Aorta (tissue), 5 donors: ENCODE measurements at regions not wholly inside any gene's neighbourhood (a gene's known extent, or its start where the extent isn't known, plus 50 kb on each side); places are given as distances from the start of the nearest gene placed in this dataset.

Source experiments
- ATAC-seq: fragments of 200-7000 bp; cut with Tn5 transposase; one replicate; pipeline ENCODE4 v1.9.1; 2022; ENCODE audit warnings: moderate library complexity; ENCODE audit not compliant: low FRiP score
- DNase-seq, 2 donors: peaks; one replicate each; pipeline ENCODE4 v3.0.0-alpha.2; 2020
- H3K27ac ChIP-seq, 2 donors: one replicate each; pipeline ENCODE4 v1.5.1; 2013; ENCODE audit warnings: low read length in 2 of 2, mild to moderate bottlenecking in 2 of 2, moderate library complexity in 2 of 2, control low read depth in 1 of 2, inconsistent platforms in 1 of 2, low read depth in 1 of 2
- H3K27me3 ChIP-seq, 2 donors: one replicate each; pipeline ENCODE4 v1.6.1; 2013; ENCODE audit warnings: control low read depth in 1 of 2, low read length in 1 of 2, mild to moderate bottlenecking in 1 of 2, moderate library complexity in 1 of 2; ENCODE audit not compliant: insufficient read depth in 2 of 2, control insufficient read depth in 1 of 2
- H3K36me3 ChIP-seq, 2 donors: one replicate each; pipeline ENCODE4 v1.6.1; 2013; ENCODE audit warnings: control low read depth in 1 of 2, low read length in 1 of 2, mild to moderate bottlenecking in 1 of 2; ENCODE audit not compliant: insufficient read depth in 2 of 2, control insufficient read depth in 1 of 2
- H3K4me1 ChIP-seq, 2 donors: one replicate each; pipeline ENCODE4 v1.6.1; 2013; ENCODE audit warnings: low read length in 2 of 2, control low read depth in 1 of 2, mild to moderate bottlenecking in 1 of 2, moderate library complexity in 1 of 2; ENCODE audit not compliant: insufficient read depth in 2 of 2, control insufficient read depth in 1 of 2
- H3K4me3 ChIP-seq, 2 donors: one replicate each; pipeline ENCODE4 v1.5.1; 2013; ENCODE audit warnings: low read length in 2 of 2, control low read depth in 1 of 2, mild to moderate bottlenecking in 1 of 2
- H3K9me3 ChIP-seq: one replicate; pipeline ENCODE4 v1.6.1; 2013; ENCODE audit warnings: mild to moderate bottlenecking, low read length; ENCODE audit not compliant: control insufficient read depth
- WGBS, 2 donors: extraction: QIAGEN DNeasy Blood & Tissue Kit; methylation state at CpG; one replicate each; pipeline ENCODE4 v1.1.7; 2013; 5-methylcytosine and 5-hydroxymethylcytosine counted together
- intact Hi-C, 2 donors: fragments of 100-400 bp; cut with DNase I; formaldehyde crosslinking; loops; one replicate each; pipeline versions ENCODE4 v1.14.2 to v1.15.0; 2022
- donor health status: healthy with polysubstance abuse.
- donor health status: Bipolar disorder and iron deficiency.
- donor health status: DM: no; HTN: no; CAD: no.
- donor health status: DM: no; HTN: no; CAD: no.
- donor health status: DM: yes; HTN: yes; CAD: no.

GRCh38 chr15:93848076-93848475 lies 383.3 kb upstream of the MCTP2 start:
- ATAC-seq (no peak), DNase-seq (no peak)
- H3K27me3 ChIP-seq: no peaks in the 10 kb centered on the region
- 33 to 54% methylated on average over 3 of the region's 3 CpGs for WGBS, 2 donors
- intact Hi-C loops: no loop called here
- H3K4me3 ChIP-seq: no peak overlapping the region
- no peak overlapping the region for H3K27ac ChIP-seq
- no peaks in the 10 kb centered on the region for H3K9me3 ChIP-seq
- no peaks in the 10 kb centered on the region for H3K4me1 ChIP-seq
- no peaks in the 10 kb centered on the region for H3K36me3 ChIP-seq

- Histone ChIP-seq H3K4me1 (no peaks in the 10 kb centered on the region), H3K9me3 (no peaks in the 10 kb centered on the region), H3K36me3 (no peaks in the 10 kb centered on the region), H3K27ac (no peak overlapping the region), H3K27me3 (no peaks in the 10 kb centered on the region), H3K4me3 (no peak overlapping the region)
- 86 to 91% methylated on average over 9 of the region's 9 CpGs for WGBS, 2 donors
- DNase-seq (no peak), ATAC-seq (no peak)
- intact Hi-C loops: no loop called here
Measured at GRCh38 chr15:93846148-93846547, 385.2 kb upstream of the MCTP2 start.

- Histone ChIP-seq H3K27ac (no peak overlapping the region), H3K27me3 (no peaks in the 10 kb centered on the region), H3K4me1 (no peaks in the 10 kb centered on the region), H3K9me3 (no peaks in the 10 kb centered on the region), H3K36me3 (no peaks in the 10 kb centered on the region), H3K4me3 (no peak overlapping the region)
- ATAC-seq: no peak
- DNase-seq: no peak
- intact Hi-C loops: no loop called here
- 76 to 82% methylated on average over 3 of the region's 3 CpGs for WGBS, 2 donors
Measured at GRCh38 chr15:93837450-93837849, 393.9 kb upstream of the MCTP2 start.

DNA sequence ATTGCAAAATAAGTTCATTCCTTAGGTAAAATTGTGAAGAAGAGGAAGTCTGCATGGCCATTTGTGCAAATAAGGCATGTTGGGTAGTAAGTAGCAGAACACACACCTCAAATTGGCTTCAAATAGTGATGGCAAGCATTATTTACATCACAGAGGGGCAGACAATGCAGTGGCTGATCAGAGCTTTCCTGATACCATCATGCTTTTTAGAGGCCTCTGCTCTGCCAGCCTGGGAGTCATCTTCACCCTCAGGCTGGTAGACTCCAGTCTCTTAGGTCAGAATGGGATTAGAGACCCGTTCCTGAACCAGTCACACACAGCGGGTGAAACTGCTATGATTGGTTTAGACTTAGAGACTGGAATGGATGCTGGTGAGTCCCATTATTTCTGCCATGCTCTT lies 396.0 kb upstream of the MCTP2 start:
- Histone ChIP-seq H3K4me3 (no peak overlapping the region), H3K27ac (no peak overlapping the region), H3K36me3 (no peaks in the 10 kb centered on the region), H3K9me3 (no peaks in the 10 kb centered on the region), H3K27me3 (peaks cover 0 to 2% of the 10 kb centered on the region in 2 donors), H3K4me1 (no peaks in the 10 kb centered on the region)
- ATAC-seq: no peak
- 79 to 85% methylated on average over 2 of the region's 2 CpGs for WGBS, 2 donors
- no peak for DNase-seq
- intact Hi-C loops: no loop called here

DNA sequence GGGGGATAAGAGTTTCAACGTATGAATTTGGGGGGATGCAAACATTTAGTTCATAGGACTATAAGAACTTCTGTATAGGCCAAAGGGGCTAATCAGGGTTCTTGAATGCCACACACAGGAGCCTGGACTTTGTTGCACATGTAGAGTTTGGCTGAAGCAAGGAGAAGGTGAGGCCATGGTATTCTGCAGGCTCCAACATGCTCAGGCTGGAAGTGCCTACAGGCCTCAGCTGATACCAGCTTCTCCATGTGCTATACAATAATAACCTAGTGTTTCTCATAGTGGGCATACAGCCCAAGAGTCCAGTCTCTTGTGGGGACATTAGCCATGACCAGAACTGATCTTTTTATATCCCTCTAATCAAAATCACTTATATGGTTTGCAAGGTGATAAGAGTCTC lies 399.7 kb upstream of the MCTP2 start:
- no peak for DNase-seq
- Histone ChIP-seq H3K9me3 (no peaks in the 10 kb centered on the region), H3K27me3 (peaks cover 0 to 2% of the 10 kb centered on the region in 2 donors), H3K4me3 (no peak overlapping the region), H3K36me3 (no peaks in the 10 kb centered on the region), H3K4me1 (no peaks in the 10 kb centered on the region), H3K27ac (no peak overlapping the region)
- no peak for ATAC-seq
- 64 to 70% methylated on average over 1 of the region's 1 CpG for WGBS, 2 donors
- intact Hi-C loops: no loop called here

GRCh38 chr15:93830221-93831080 lies 400.9 kb upstream of the MCTP2 start:
- H3K27me3 ChIP-seq: peaks cover 0 to 2% of the 10 kb centered on the region in 2 donors
- DNase-seq (no peak), ATAC-seq (no peak)
- no peak overlapping the region for H3K27ac ChIP-seq
- 92 to 95% methylated on average over 2 of the region's 2 CpGs for WGBS, 2 donors
- no peaks in the 10 kb centered on the region for H3K36me3 ChIP-seq
- no peaks in the 10 kb centered on the region for H3K4me1 ChIP-seq
- no peaks in the 10 kb centered on the region for H3K9me3 ChIP-seq
- intact Hi-C loops: no loop called here
- no peak overlapping the region for H3K4me3 ChIP-seq

- DNase-seq (no peak), ATAC-seq (peak; percentile 86)
- H3K27me3 ChIP-seq: peaks cover 0 to 2% of the 10 kb centered on the region in 2 donors
- H3K9me3 ChIP-seq: no peaks in the 10 kb centered on the region
- H3K36me3 ChIP-seq: no peaks in the 10 kb centered on the region
- intact Hi-C loops: no loop called here
- H3K4me3 ChIP-seq: no peak overlapping the region
- 84 to 85% methylated on average over 10 of the region's 10 CpGs for WGBS, 2 donors
- H3K27ac ChIP-seq: no peak overlapping the region
- H3K4me1 ChIP-seq: no peaks in the 10 kb centered on the region
Measured at GRCh38 chr15:93829115-93829870, 402.1 kb upstream of the MCTP2 start.

DNA sequence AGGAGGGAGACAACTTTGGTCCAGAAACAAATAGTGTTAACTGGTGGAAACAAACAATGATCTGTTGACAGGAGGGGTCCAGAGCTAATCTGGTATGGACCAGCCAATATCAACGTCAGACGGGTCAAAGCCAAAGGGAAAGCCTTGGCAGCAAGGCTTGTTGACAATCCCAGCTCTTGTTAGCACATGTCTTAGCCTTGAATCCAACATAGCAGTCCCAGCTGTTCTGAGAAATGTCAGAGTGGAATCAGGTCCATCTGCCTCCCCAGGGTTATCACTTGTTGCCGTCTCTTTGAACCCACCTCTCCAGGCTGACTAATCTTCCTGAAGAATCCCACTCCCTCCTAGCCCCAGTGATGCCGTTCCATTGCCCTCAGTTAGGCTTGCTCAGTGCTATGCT lies 404.6 kb upstream of the MCTP2 start:
- H3K27me3 ChIP-seq: no peaks in the 10 kb centered on the region
- no peaks in the 10 kb centered on the region for H3K9me3 ChIP-seq
- DNase-seq (no peak), ATAC-seq (peak; percentile 45)
- H3K4me1 ChIP-seq: no peaks in the 10 kb centered on the region
- intact Hi-C loops: no loop called here
- WGBS, 2 donors: 37 to 46% methylated on average over 4 of the region's 4 CpGs
- no peak overlapping the region for H3K27ac ChIP-seq
- no peaks in the 10 kb centered on the region for H3K36me3 ChIP-seq
- no peak overlapping the region for H3K4me3 ChIP-seq

GRCh38 chr15:93826293-93826692 lies 405.1 kb upstream of the MCTP2 start:
- no peak overlapping the region for H3K27ac ChIP-seq
- no peak overlapping the region for H3K4me3 ChIP-seq
- WGBS, 2 donors: 73 to 83% methylated on average over 3 of the region's 3 CpGs
- intact Hi-C loops: no loop called here
- H3K27me3 ChIP-seq: no peaks in the 10 kb centered on the region
- no peak for ATAC-seq
- no peaks in the 10 kb centered on the region for H3K36me3 ChIP-seq
- DNase-seq: no peak
- no peaks in the 10 kb centered on the region for H3K4me1 ChIP-seq
- H3K9me3 ChIP-seq: no peaks in the 10 kb centered on the region
